IMR-90 (cell line): ENCODE measurements at regions not wholly inside any gene's neighbourhood (a gene's known extent, or its start where the extent isn't known, plus 50 kb on each side); places are given as distances from the start of the nearest gene placed in this dataset.

Experiments
- ATAC-seq: fragments of 200-7000 bp; cut with Tn5 transposase; 2 replicates; pipeline ENCODE4 v1.9.1; 2020; ENCODE audit warnings: low read depth, mild to moderate bottlenecking, moderate library complexity
- BruUV-seq: library from RNA; stranded (reverse); fragments of 400-500 nt; replicated peaks from 2 replicates; lab custom pipeline; 2021; lab: Mats Ljungman, UMichigan
- CTCF ChIA-PET: fragments of 300-600 bp; formaldehyde crosslinking; extraction: SDS; loops from one replicate; lab custom pipeline; 2021; ENCODE audit warnings: antibody characterized with exemption; lab: Yijun Ruan, JAX
- POLR2A ChIA-PET: fragments of 300-600 bp; sonication (Branson Sonifier 250); formaldehyde crosslinking; loops from one replicate; lab custom pipeline; 2022; ENCODE audit warnings: antibody characterized with exemption; ENCODE audit not compliant: unreplicated experiment; lab: Charles Lee
- DNase-seq: peaks from one replicate; pipeline ENCODE4 v3.0.0; 2013
- H2AFZ ChIP-seq: replicated peaks from 2 replicates; pipeline ENCODE3; 2013; ENCODE audit warnings: low read length, mild to moderate bottlenecking; ENCODE audit not compliant: poor library complexity
- H2AK5ac ChIP-seq: 2 replicates; pipeline ENCODE4 v1.6.1; 2013; ENCODE audit warnings: low read depth, low read length, inconsistent platforms
- H2AK9ac ChIP-seq: replicated peaks from 2 replicates; pipeline ENCODE3; 2013; ENCODE audit warnings: mild to moderate bottlenecking, low read depth, low read length, moderate library complexity; ENCODE audit not compliant: poor library complexity
- H2BK120ac ChIP-seq: 2 replicates; pipeline ENCODE4 v1.6.1; 2013; ENCODE audit warnings: low read depth, low read length, inconsistent platforms
- H2BK15ac ChIP-seq: 3 replicates; pipeline ENCODE4 v1.6.1; 2013; ENCODE audit warnings: low read depth, low read length, inconsistent platforms
- H2BK20ac ChIP-seq: 2 replicates; pipeline ENCODE4 v1.6.1; 2013; ENCODE audit warnings: low read depth, mild to moderate bottlenecking, inconsistent platforms, low read length, moderate library complexity
- H2BK5ac ChIP-seq: 2 replicates; pipeline ENCODE4 v1.6.1; 2013; ENCODE audit warnings: mild to moderate bottlenecking, low read depth, low read length, inconsistent platforms; ENCODE audit not compliant: poor library complexity, severe bottlenecking
- H3K14ac ChIP-seq: replicated peaks from 2 replicates; pipeline ENCODE4 v1.6.1; 2013; ENCODE audit warnings: low read depth, low read length, inconsistent platforms
- H3K18ac ChIP-seq: 2 replicates; pipeline ENCODE4 v1.6.1; 2013; ENCODE audit warnings: low read depth, low read length, control low read depth
- H3K23ac ChIP-seq: 2 replicates; pipeline ENCODE4 v1.6.1; 2013; ENCODE audit warnings: low read depth, low read length, inconsistent platforms
- H3K27ac ChIP-seq: 2 replicates; pipeline ENCODE4 v1.5.1; 2013; ENCODE audit warnings: mild to moderate bottlenecking, control low read depth, low read length; ENCODE audit not compliant: insufficient read depth
- H3K27me3 ChIP-seq: 2 replicates; pipeline ENCODE4 v1.6.1; 2013; ENCODE audit warnings: low read length; ENCODE audit not compliant: control insufficient read depth, insufficient read depth
- H3K36me3 ChIP-seq: 2 replicates; pipeline ENCODE4 v1.6.1; 2013; ENCODE audit warnings: low read length, mixed read lengths; ENCODE audit not compliant: control insufficient read depth, insufficient read depth
- H3K4ac ChIP-seq: 2 replicates; pipeline ENCODE4 v1.6.1; 2013; ENCODE audit warnings: low read depth, low read length, inconsistent platforms
- H3K4me1 ChIP-seq: 2 replicates; pipeline ENCODE4 v1.6.1; 2013; ENCODE audit warnings: low read length, mixed read lengths; ENCODE audit not compliant: control insufficient read depth, insufficient read depth
- H3K4me2 ChIP-seq: 2 replicates; pipeline ENCODE4 v1.6.1; 2013; ENCODE audit warnings: low read depth, mild to moderate bottlenecking, control low read depth, low read length, moderate library complexity
- H3K4me3 ChIP-seq: 2 replicates; pipeline ENCODE4 v1.5.1; 2013; ENCODE audit warnings: low read depth, mild to moderate bottlenecking, control low read depth, low read length, moderate library complexity; ENCODE audit not compliant: insufficient read depth
- H3K56ac ChIP-seq: 2 replicates; pipeline ENCODE4 v1.6.1; 2013; ENCODE audit warnings: low read length, inconsistent platforms; ENCODE audit not compliant: insufficient read depth; ENCODE audit errors: extremely low read depth
- H3K79me1 ChIP-seq, 2 experiments: 2 replicates each; pipeline ENCODE4 v1.6.1; 2013; ENCODE audit warnings: low read length in 2 of 2, inconsistent platforms in 1 of 2, low read depth in 1 of 2
- H3K9ac ChIP-seq: 2 replicates; pipeline ENCODE4 v1.6.1; 2013; ENCODE audit warnings: low read depth, low read length, control low read depth
- H3K9me1 ChIP-seq: 2 replicates; pipeline ENCODE4 v1.6.1; 2013; ENCODE audit warnings: low read length, inconsistent platforms; ENCODE audit not compliant: insufficient read depth
- H3K9me3 ChIP-seq: 2 replicates; pipeline ENCODE4 v1.6.1; 2013; ENCODE audit warnings: low read length; ENCODE audit not compliant: control insufficient read depth, insufficient read depth
- H4K20me1 ChIP-seq: 2 replicates; pipeline ENCODE4 v1.6.1; 2013; ENCODE audit warnings: low read length, inconsistent platforms; ENCODE audit not compliant: insufficient read depth
- H4K5ac ChIP-seq: 2 replicates; pipeline ENCODE4 v1.6.1; 2013; ENCODE audit warnings: mild to moderate bottlenecking, low read depth, low read length, control low read depth
- H4K8ac ChIP-seq, 2 experiments: 2 replicates each; pipeline ENCODE4 v1.6.1; 2013; ENCODE audit warnings: low read depth in 2 of 2, low read length in 2 of 2, control low read depth in 1 of 2, inconsistent platforms in 1 of 2
- H4K91ac ChIP-seq: 2 replicates; pipeline ENCODE4 v1.6.1; 2013; ENCODE audit warnings: low read depth, low read length, inconsistent platforms; ENCODE audit not compliant: insufficient read depth
- BHLHE40 ChIP-seq: fragments of 150-350 bp; IDR thresholded peaks from 2 replicates; pipeline ENCODE4 v1.6.1; 2016; ENCODE audit warnings: mild to moderate bottlenecking, low read depth, low read length
- CEBPB ChIP-seq: IDR thresholded peaks from 2 replicates; pipeline ENCODE4 v1.6.1; 2012; ENCODE audit warnings: low read depth, low read length, improper control_type of control experiment
- CHD1 ChIP-seq: IDR thresholded peaks from 2 replicates; pipeline ENCODE4 v1.6.1; 2012; ENCODE audit warnings: low read depth, low read length, improper control_type of control experiment
- CTCF ChIP-seq: conservative IDR thresholded peaks from 2 replicates; pipeline ENCODE4 v1.5.1; 2012; ENCODE audit warnings: mild to moderate bottlenecking, low read depth, low read length, improper control_type of control experiment
- ELK1 ChIP-seq: fragments of 150-350 bp; IDR thresholded peaks from 2 replicates; pipeline ENCODE4 v1.6.1; 2016; ENCODE audit warnings: low read depth, mild to moderate bottlenecking, low read length, moderate library complexity, borderline replicate concordance
- FOS ChIP-seq: fragments of 150-350 bp; IDR thresholded peaks from 2 replicates; pipeline ENCODE4 v1.6.1; 2016; ENCODE audit warnings: low read depth, low read length
- MAFK ChIP-seq: IDR thresholded peaks from 2 replicates; pipeline ENCODE4 v1.6.1; 2012; ENCODE audit warnings: low read depth, low read length, improper control_type of control experiment
- MAZ ChIP-seq: IDR thresholded peaks from 2 replicates; pipeline ENCODE4 v1.6.1; 2012; ENCODE audit warnings: low read depth, mild to moderate bottlenecking, low read length, improper control_type of control experiment, moderate library complexity, borderline replicate concordance
- MXI1 ChIP-seq: IDR thresholded peaks from 2 replicates; pipeline ENCODE4 v1.6.1; 2012; ENCODE audit warnings: low read depth, mild to moderate bottlenecking, low read length, moderate library complexity, borderline replicate concordance
- NFE2L2 ChIP-seq: fragments of 150-350 bp; IDR thresholded peaks from 2 replicates; pipeline ENCODE4 v1.6.1; 2016; ENCODE audit warnings: low read depth, mild to moderate bottlenecking, low read length
- POLR2A ChIP-seq: IDR thresholded peaks from 2 replicates; pipeline ENCODE4 v1.6.1; 2012; ENCODE audit warnings: mild to moderate bottlenecking, low read depth, low read length
- RAD21 ChIP-seq: IDR thresholded peaks from 2 replicates; pipeline ENCODE4 v1.6.1; 2012; ENCODE audit warnings: low read length, improper control_type of control experiment
- RCOR1 ChIP-seq: IDR thresholded peaks from 2 replicates; pipeline ENCODE4 v1.6.1; 2012; ENCODE audit warnings: mild to moderate bottlenecking, low read length, improper control_type of control experiment; ENCODE audit not compliant: insufficient replicate concordance
- RFX5 ChIP-seq: IDR thresholded peaks from 2 replicates; pipeline ENCODE4 v1.8.0; 2012; ENCODE audit warnings: low read depth, mild to moderate bottlenecking, low read length, moderate library complexity
- SMC3 ChIP-seq: fragments of 150-350 bp; IDR thresholded peaks from 2 replicates; pipeline ENCODE4 v1.6.1; 2016; ENCODE audit warnings: low read depth, mild to moderate bottlenecking, antibody characterized with exemption, low read length, moderate library complexity
- USF2 ChIP-seq: fragments of 150-350 bp; IDR thresholded peaks from 2 replicates; pipeline ENCODE4 v1.6.1; 2017; ENCODE audit warnings: mild to moderate bottlenecking, antibody characterized with exemption, low read length, low read depth
- WGBS, 2 experiments: methylation state at CpG; one replicate each; pipeline versions ENCODE4 v1.1.5 to v1.1.7; 2013; ENCODE audit warnings: missing lambda C conversion rate in 2 of 2; ENCODE audit not compliant: insufficient read length in 1 of 2; ENCODE audit errors: extremely low coverage in 2 of 2; 5-methylcytosine and 5-hydroxymethylcytosine counted together
- dilution Hi-C: fragments of 300-500 bp; cut with HindIII; formaldehyde crosslinking; loops from one replicate; pipeline ENCODE4 v1.14.3; 2018; ENCODE audit warnings: low sequenced_read_pairs; ENCODE audit not compliant: unreplicated experiment
- in situ Hi-C: fragments of 300-500 bp; cut with MboI; formaldehyde crosslinking; loops from 3 replicates; pipeline ENCODE4 v1.14.3; 2019; ENCODE audit warnings: low sequenced_read_pairs, inconsistent platforms, mixed read lengths
- intact Hi-C: fragments of 100-400 bp; cut with micrococcal nuclease; formaldehyde crosslinking; loops from 2 replicates; pipeline ENCODE4 v1.10.0; 2022

GRCh38 chr5:38675443-38675842 is 119.0 kb upstream of the LIFR start:
- POLR2A ChIA-PET = no interaction called here
- H3K79me1 ChIP-seq = no peaks in the 10 kb centered on the region
- H3K36me3 ChIP-seq = no peaks in the 10 kb centered on the region
- DNase-seq (no peak), ATAC-seq (no peak)
- dilution Hi-C loops (no loop called here), in situ Hi-C loops (no loop called here), intact Hi-C loops (no loop called here)
- no peak overlapping the region for H2AK9ac ChIP-seq
- no peak overlapping the region for H3K14ac ChIP-seq
- H2AK5ac ChIP-seq = no peak overlapping the region
- H3K56ac ChIP-seq = no peak overlapping the region
- H4K20me1 ChIP-seq = no peaks in the 10 kb centered on the region
- no peak overlapping the region for H3K23ac ChIP-seq
- no peak for TF ChIP-seq SMC3
- no peak for TF ChIP-seq ELK1
- TF ChIP-seq NFE2L2 = no peak
- no peak for TF ChIP-seq CHD1
- no peak for TF ChIP-seq MAZ
- TF ChIP-seq RCOR1 = no peak
- no peak for TF ChIP-seq POLR2A
- TF ChIP-seq MXI1 = no peak
- TF ChIP-seq BHLHE40 = no peak
- no peak for TF ChIP-seq RAD21
- no peak for TF ChIP-seq CEBPB
- TF ChIP-seq RFX5 = no peak
- TF ChIP-seq MAFK = no peak
- no peak for TF ChIP-seq FOS
- no peak for TF ChIP-seq USF2
- TF ChIP-seq CTCF = no peak
- H3K4me2 ChIP-seq = no peak overlapping the region
- H2BK20ac ChIP-seq = no peak overlapping the region
- H4K91ac ChIP-seq = no peak overlapping the region
- H4K8ac ChIP-seq = no peak overlapping the region
- H2AFZ ChIP-seq = no peak overlapping the region
- CTCF ChIA-PET = no interaction called here
- H3K9ac ChIP-seq = no peak overlapping the region
- no TSS peak for BruUV-seq
- no peaks in the 10 kb centered on the region for H3K9me3 ChIP-seq
- H3K9me1 ChIP-seq = 0 out of 2 replicates have a peak, but pooled peaks cover 4% of the 10 kb centered on the region
- H4K5ac ChIP-seq = no peak overlapping the region
- no CpG with 5 or more reads among the region's 2 CpGs for WGBS, 2 experiments
- H3K27ac ChIP-seq = no peak overlapping the region
- no peak overlapping the region for H2BK120ac ChIP-seq
- H3K18ac ChIP-seq = no peak overlapping the region
- no peak overlapping the region for H3K4me3 ChIP-seq
- no peak overlapping the region for H2BK5ac ChIP-seq
- no peak overlapping the region for H2BK15ac ChIP-seq
- H3K27me3 ChIP-seq = peaks cover 6% of the 10 kb centered on the region; the same call in 1 of the 2 replicates
- H3K4me1 ChIP-seq = peaks cover 6% of the 10 kb centered on the region; the same call in 1 of the 2 replicates
- no peak overlapping the region for H3K4ac ChIP-seq
